ENCODE measurements at regions not wholly inside any gene's neighbourhood (a gene's known extent, or its start where the extent isn't known, plus 50 kb on each side); places are given as distances from the start of the nearest gene placed in this dataset.

DNA sequence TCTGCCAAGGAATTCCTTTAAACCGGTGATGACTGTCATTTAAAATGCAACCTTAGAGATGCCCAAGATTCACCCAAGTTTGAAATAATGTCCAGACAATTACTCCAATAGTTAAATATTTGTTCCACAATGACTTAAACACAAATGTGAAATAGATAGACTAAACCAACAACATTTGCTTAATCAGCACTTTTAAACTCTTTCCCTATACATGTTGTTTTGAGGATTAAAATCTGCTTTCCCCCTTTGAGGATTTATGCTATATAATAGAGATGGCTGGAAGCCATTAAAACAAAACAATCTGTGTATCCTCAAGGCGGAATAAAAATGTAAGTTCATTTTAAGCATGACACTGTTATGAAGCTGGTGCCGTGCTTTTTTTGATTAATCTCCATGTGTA is 297.8 kb upstream of the RSPO3 start:
- H2BK20ac ChIP-seq (ENCODE audit: low read depth, low read length, poor library complexity, severe bottlenecking): no peak overlapping the region
- no peak overlapping the region for H4K5ac ChIP-seq (ENCODE audit: insufficient read length, low read depth, low read length)
- no peak overlapping the region for H3K23ac ChIP-seq (ENCODE audit: insufficient read length, low read depth, low read length)
- no peak overlapping the region for H2AK5ac ChIP-seq (ENCODE audit: insufficient read length, low read length)
- Mint-ChIP-seq H3K4me3 (no peak overlapping the region), H3K9me3 (no peaks in the 10 kb centered on the region), H3K4me1 (peaks cover 11 to 13% of the 10 kb centered on the region in 2 experiments), H3K36me3 (ENCODE audit: insufficient read depth in 1 of 3, low read depth in 3 of 3) (no peaks in the 10 kb centered on the region), H3K27ac (no peak overlapping the region), H3K27me3 (ENCODE audit: low read depth) (no peaks in the 10 kb centered on the region)
- H4K8ac ChIP-seq (replicated peaks; ENCODE audit: insufficient read length, low read depth, low read length): no peak overlapping the region
- H3K27me3 ChIP-seq (ENCODE audit: insufficient read depth, low read length): no peaks in the 10 kb centered on the region
- H2BK5ac ChIP-seq (ENCODE audit: insufficient read length, low read length): no peak overlapping the region
- no peak overlapping the region for H3K56ac ChIP-seq (ENCODE audit: insufficient read length, low read depth, low read length)
- DNase-seq: no peak
- H3K79me2 ChIP-seq (ENCODE audit: insufficient read depth, low read length): no peaks in the 10 kb centered on the region
- H4K91ac ChIP-seq (ENCODE audit: insufficient read length, low read depth, low read length): no peak overlapping the region
- H2BK12ac ChIP-seq (ENCODE audit: insufficient read length, low read depth, low read length): no peak overlapping the region
- no peak overlapping the region for H2AFZ ChIP-seq (ENCODE audit: low read length)
- H2BK120ac ChIP-seq (ENCODE audit: low read depth, low read length, poor library complexity, severe bottlenecking): no peak overlapping the region
- H3T11ph ChIP-seq (ENCODE audit: low read length): no peak overlapping the region
- no peak overlapping the region for H2BK15ac ChIP-seq (ENCODE audit: low read depth, low read length)
- WGBS (ENCODE audit: extremely low coverage, insufficient read length, low lambda C conversion rate): no CpG with 5 or more reads among the region's 3 CpGs
- no peaks in the 10 kb centered on the region for H3K23me2 ChIP-seq (ENCODE audit: insufficient read length, low read depth, low read length, poor library complexity, severe bottlenecking)
- no peak overlapping the region for H3K14ac ChIP-seq (ENCODE audit: insufficient read depth, low read length)
- no peaks in the 10 kb centered on the region for H3K79me1 ChIP-seq (ENCODE audit: insufficient read depth, low read depth, low read length, poor library complexity, severe bottlenecking)
- no peak overlapping the region for H3K9ac ChIP-seq (ENCODE audit: extremely low read depth, insufficient read length, low read length)
- TF ChIP-seq, protein P1, sequence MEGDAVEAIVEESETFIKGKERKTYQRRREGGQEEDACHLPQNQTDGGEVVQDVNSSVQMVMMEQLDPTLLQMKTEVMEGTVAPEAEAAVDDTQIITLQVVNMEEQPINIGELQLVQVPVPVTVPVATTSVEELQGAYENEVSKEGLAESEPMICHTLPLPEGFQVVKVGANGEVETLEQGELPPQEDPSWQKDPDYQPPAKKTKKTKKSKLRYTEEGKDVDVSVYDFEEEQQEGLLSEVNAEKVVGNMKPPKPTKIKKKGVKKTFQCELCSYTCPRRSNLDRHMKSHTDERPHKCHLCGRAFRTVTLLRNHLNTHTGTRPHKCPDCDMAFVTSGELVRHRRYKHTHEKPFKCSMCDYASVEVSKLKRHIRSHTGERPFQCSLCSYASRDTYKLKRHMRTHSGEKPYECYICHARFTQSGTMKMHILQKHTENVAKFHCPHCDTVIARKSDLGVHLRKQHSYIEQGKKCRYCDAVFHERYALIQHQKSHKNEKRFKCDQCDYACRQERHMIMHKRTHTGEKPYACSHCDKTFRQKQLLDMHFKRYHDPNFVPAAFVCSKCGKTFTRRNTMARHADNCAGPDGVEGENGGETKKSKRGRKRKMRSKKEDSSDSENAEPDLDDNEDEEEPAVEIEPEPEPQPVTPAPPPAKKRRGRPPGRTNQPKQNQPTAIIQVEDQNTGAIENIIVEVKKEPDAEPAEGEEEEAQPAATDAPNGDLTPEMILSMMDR (conservative IDR thresholded peaks at IDR 0.05): no peak
- no peaks in the 10 kb centered on the region for H4K20me1 ChIP-seq (ENCODE audit: control insufficient read depth, insufficient read depth, insufficient read length)
- H3K18ac ChIP-seq (ENCODE audit: insufficient read length, low read depth, low read length): no peak overlapping the region
- H3K27ac ChIP-seq (ENCODE audit: insufficient read length, low read depth, low read length): no peak overlapping the region
- no peak overlapping the region for H3K4ac ChIP-seq (ENCODE audit: low read depth, low read length)
- H3K4me1 ChIP-seq (ENCODE audit: insufficient read depth, low read length): peaks cover 5% of the 10 kb centered on the region
- H3K9me3 ChIP-seq (ENCODE audit: control insufficient read depth, low read depth, low read length): no peaks in the 10 kb centered on the region
- no peak overlapping the region for H3K4me2 ChIP-seq (ENCODE audit: insufficient read depth, insufficient read length, low read length)

Measured in H9 (cell line).